Mesothelial cell of epicardium (in vitro differentiated cells): ENCODE measurements at regions not wholly inside any gene's neighbourhood (a gene's known extent, or its start where the extent isn't known, plus 50 kb on each side); places are given as distances from the start of the nearest gene placed in this dataset.
A peak's percentile ranks its signal among the peaks of the same experiment; 100 is the strongest.

Source experiments
- DNase-seq, 2 experiments: peaks; one replicate each; pipeline ENCODE4 v3.0.0; 2021; ENCODE audit warnings: low spot score in 2 of 2; ENCODE audit not compliant: unreplicated experiment in 2 of 2
- H3K27ac Mint-ChIP-seq: 2 replicates; pipeline ENCODE4 v1.8.0; 2021; ENCODE audit warnings: mixed read lengths
- H3K27me3 Mint-ChIP-seq: 2 replicates; pipeline ENCODE4 v1.8.0; 2021; ENCODE audit warnings: low read depth, mixed read lengths
- H3K36me3 Mint-ChIP-seq: 2 replicates; pipeline ENCODE4 v1.8.0; 2021; ENCODE audit warnings: mixed read lengths
- H3K4me1 Mint-ChIP-seq: 2 replicates; pipeline ENCODE4 v1.8.0; 2021; ENCODE audit warnings: mixed read lengths
- H3K4me3 Mint-ChIP-seq: 2 replicates; pipeline ENCODE4 v1.8.0; 2021; ENCODE audit warnings: mild to moderate bottlenecking, moderate library complexity, mixed read lengths
- H3K9me3 Mint-ChIP-seq: 2 replicates; pipeline ENCODE4 v1.8.0; 2021; ENCODE audit warnings: mixed read lengths
- TF ChIP-seq, protein P1 (sequence below): fragments of 200-600 bp; sonication (generic); IDR thresholded peaks from one replicate; pipeline ENCODE4 v1.5.0; 2021; ENCODE audit warnings: antibody characterized with exemption; ENCODE audit not compliant: unreplicated experiment

DNA sequence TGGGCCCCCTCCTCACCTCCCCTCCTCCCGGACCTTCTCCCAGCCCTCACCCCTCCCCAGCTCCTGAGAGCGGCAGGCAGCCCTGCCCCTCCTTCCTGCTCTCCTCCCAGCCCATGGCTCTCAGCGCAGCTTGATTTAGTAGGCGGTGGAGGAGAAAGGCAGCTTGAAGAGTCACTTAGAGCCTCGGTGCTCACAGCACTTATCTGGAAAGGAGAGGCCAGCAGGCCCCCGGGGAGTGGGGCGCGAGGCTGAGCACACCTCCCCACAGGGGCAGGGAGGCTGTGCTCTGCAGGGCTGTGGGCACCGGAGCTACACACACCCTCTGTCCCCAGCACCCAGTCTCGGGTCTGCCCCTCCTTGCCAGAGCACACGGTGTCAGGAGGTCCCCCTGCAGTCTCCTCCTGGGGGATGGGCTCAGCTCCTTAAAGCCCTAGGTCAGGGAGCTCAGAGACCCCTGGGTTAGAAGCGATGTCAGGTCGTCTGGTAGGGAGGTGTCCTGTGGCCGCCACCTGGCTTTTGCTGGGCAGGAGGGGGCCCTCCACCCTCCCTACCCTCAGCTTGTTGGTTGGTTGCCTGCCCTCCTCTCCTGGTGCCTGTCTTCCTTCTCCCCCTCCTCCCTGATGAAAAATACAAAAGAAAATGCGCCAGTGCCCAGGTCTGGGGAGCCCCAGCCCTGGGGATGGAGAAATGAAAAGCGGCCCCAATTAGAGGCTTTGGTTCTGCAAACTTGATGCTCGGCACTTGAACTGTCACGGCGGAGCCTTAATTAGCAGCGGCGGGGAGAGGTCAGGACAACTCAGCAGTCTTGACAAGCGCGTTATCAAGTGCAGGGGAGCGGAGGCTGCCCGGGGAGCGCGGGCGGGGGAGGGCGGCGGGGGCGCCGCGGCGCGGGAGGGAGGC lies 151.1 kb upstream of the GSE1 start:
- Mint-ChIP-seq H3K4me1 (peaks cover 58% of the 10 kb centered on the region), H3K36me3 (peaks cover 2% of the 10 kb centered on the region)

GRCh38 chr16:85462714-85463611 lies 150.2 kb upstream of the GSE1 start:
- no peaks in the 10 kb centered on the region for H3K9me3 Mint-ChIP-seq
- peak overlapping the region; percentile 41 for H3K4me3 Mint-ChIP-seq
- TF ChIP-seq, protein P1, sequence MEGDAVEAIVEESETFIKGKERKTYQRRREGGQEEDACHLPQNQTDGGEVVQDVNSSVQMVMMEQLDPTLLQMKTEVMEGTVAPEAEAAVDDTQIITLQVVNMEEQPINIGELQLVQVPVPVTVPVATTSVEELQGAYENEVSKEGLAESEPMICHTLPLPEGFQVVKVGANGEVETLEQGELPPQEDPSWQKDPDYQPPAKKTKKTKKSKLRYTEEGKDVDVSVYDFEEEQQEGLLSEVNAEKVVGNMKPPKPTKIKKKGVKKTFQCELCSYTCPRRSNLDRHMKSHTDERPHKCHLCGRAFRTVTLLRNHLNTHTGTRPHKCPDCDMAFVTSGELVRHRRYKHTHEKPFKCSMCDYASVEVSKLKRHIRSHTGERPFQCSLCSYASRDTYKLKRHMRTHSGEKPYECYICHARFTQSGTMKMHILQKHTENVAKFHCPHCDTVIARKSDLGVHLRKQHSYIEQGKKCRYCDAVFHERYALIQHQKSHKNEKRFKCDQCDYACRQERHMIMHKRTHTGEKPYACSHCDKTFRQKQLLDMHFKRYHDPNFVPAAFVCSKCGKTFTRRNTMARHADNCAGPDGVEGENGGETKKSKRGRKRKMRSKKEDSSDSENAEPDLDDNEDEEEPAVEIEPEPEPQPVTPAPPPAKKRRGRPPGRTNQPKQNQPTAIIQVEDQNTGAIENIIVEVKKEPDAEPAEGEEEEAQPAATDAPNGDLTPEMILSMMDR = no peak
- no peak for DNase-seq
- H3K27ac Mint-ChIP-seq = no peak overlapping the region
- H3K4me1 Mint-ChIP-seq = peaks cover 58% of the 10 kb centered on the region
- H3K36me3 Mint-ChIP-seq = peaks cover 2% of the 10 kb centered on the region
- H3K27me3 Mint-ChIP-seq = no peaks in the 10 kb centered on the region

More for the DNA sequence above, 151.1 kb upstream of the GSE1 start:
- Mint-ChIP-seq H3K9me3 (no peaks in the 10 kb centered on the region), H3K4me3 (peak overlapping the region; percentile 80), H3K27ac (peak overlapping the region; percentile 97), H3K27me3 (no peaks in the 10 kb centered on the region)
- TF ChIP-seq, protein P1 = no peak
- DNase-seq = peak; percentile 66 to 79

GRCh38 chr16:85463672-85464382 lies 149.3 kb upstream of the GSE1 start:
- Mint-ChIP-seq H3K9me3 (no peaks in the 10 kb centered on the region), H3K4me3 (peak overlapping the region; percentile 41), H3K4me1 (peaks cover 58% of the 10 kb centered on the region), H3K27me3 (no peaks in the 10 kb centered on the region), H3K27ac (peak overlapping the region; percentile 11), H3K36me3 (peaks cover 2% of the 10 kb centered on the region)
- DNase-seq = no peak
- TF ChIP-seq, protein P1 = no peak

DNA sequence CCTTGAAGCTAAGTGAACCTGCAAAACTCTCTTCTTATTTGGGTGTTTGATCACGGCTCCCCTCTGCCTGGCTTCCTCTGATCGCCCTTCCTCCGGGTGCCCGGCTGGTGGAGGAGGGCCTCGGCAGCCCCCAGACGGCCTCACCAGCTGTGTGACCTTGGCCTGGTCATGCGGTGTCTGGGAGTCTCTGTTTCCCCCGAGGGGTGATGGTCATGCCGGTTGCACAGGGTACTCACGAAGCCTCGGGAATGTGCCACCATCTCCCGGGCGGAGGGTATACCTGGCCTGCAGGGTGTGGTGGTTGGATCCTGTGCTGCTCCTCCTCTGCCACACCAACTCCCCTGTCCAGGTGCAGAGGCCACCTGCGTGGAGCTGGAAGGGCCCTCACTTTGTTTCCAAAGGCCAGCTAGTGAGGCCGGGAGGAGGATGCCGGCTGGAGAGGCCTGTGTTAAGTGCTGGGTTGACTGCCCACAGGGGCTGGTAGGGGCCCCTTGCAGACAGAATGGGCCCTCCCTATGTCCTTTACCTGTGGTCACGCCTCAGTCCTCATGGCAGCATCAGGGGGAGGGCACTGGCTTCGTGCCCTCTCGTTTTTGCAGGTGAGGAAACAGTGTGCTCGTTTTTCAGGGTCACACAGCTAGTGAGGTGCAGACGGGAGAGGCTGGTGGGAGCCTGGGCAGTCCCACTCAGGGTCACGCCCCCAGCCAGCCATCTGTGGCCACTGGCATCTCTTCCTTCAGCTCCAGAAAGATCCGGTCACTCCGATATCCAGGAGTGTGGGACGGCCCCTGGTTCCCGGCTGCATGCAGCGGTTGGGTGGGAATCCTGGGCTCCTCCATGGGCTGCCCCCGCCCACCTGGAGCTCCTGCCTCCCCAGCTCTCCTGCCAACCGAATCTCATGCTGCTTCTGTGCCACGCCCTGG lies 148.5 kb upstream of the GSE1 start:
- H3K27me3 Mint-ChIP-seq = no peaks in the 10 kb centered on the region
- H3K4me3 Mint-ChIP-seq = peak overlapping the region; percentile 41
- TF ChIP-seq, protein P1 = no peak
- peaks cover 2% of the 10 kb centered on the region for H3K36me3 Mint-ChIP-seq
- DNase-seq = no peak
- no peaks in the 10 kb centered on the region for H3K9me3 Mint-ChIP-seq
- H3K4me1 Mint-ChIP-seq = peaks cover 58% of the 10 kb centered on the region
- H3K27ac Mint-ChIP-seq = peak overlapping the region; percentile 11
